Peyer's patch (tissue), 4 donors: ENCODE measurements at regions not wholly inside any gene's neighbourhood (a gene's known extent, or its start where the extent isn't known, plus 50 kb on each side); places are given as distances from the start of the nearest gene placed in this dataset.

Source experiments
- DNase-seq, 3 donors: peaks; one replicate each; pipeline ENCODE4 v3.0.0-alpha.2; 2017 to 2019
- H3K27ac ChIP-seq, 4 donors: fragments of 200-600 bp; sonication (generic); one replicate each; pipeline ENCODE4 v1.5.1; 2016 to 2019
- H3K27me3 ChIP-seq, 2 donors: fragments of 200-600 bp; sonication (generic); one replicate each; pipeline ENCODE4 v1.5.1; 2019
- H3K36me3 ChIP-seq, 3 donors: fragments of 200-600 bp; sonication (generic); one replicate each; pipeline ENCODE4 v1.5.1; 2016 to 2019
- H3K4me1 ChIP-seq, 4 donors: fragments of 200-600 bp; sonication (generic); one replicate each; pipeline ENCODE4 v1.5.1; 2016 to 2019
- H3K4me3 ChIP-seq, 4 donors: fragments of 200-600 bp; sonication (generic); 1 replicate in 3 of 4; 2 replicates in 1 of 4; pipeline ENCODE4 v1.5.1; 2016 to 2019; ENCODE audit warnings: mild to moderate bottlenecking in 1 of 4
- H3K9me3 ChIP-seq, 4 donors: fragments of 200-600 bp; sonication (generic); one replicate each; pipeline ENCODE4 v1.5.1; 2016 to 2019; ENCODE audit warnings: mild to moderate bottlenecking in 1 of 4
- CTCF ChIP-seq, 6 experiments: fragments of 450-650 bp in 4 of 6; fragments of 200-600 bp in 2 of 6; sonication (generic) in 1 of 6; IDR thresholded peaks; one replicate each; pipeline ENCODE4 v1.5.1; 2017 to 2019; ENCODE audit warnings: antibody characterized with exemption in 6 of 6, mild to moderate bottlenecking in 3 of 6, moderate library complexity in 1 of 6
- POLR2A ChIP-seq, 2 donors: fragments of 450-650 bp; IDR thresholded peaks; one replicate each; pipeline ENCODE4 v1.5.1; 2017; ENCODE audit warnings: antibody characterized with exemption in 2 of 2, mild to moderate bottlenecking in 2 of 2, moderate library complexity in 2 of 2

- Histone ChIP-seq H3K9me3 (no peaks in the 10 kb centered on the region), H3K36me3 (no peaks in the 10 kb centered on the region), H3K4me3 (no peak overlapping the region), H3K4me1 (no peaks in the 10 kb centered on the region), H3K27ac (no peak overlapping the region), H3K27me3 (no peaks in the 10 kb centered on the region)
- peak in 4 of 6 experiments; percentile 40 to 72 (median 61) for TF ChIP-seq CTCF (IDR thresholded peaks at IDR 0.05)
- no peak for TF ChIP-seq POLR2A (IDR thresholded peaks at IDR 0.05)
- no peak for DNase-seq
These were observed 113.5 kb upstream of the PHACTR1 start for GRCh38 chr6:12602951-12603672.

GRCh38 chr6:12603673-12604049 is 112.9 kb upstream of the PHACTR1 start:
- H3K4me1 ChIP-seq, result no peaks in the 10 kb centered on the region
- no peak for DNase-seq
- H3K27ac ChIP-seq, result no peak overlapping the region
- H3K9me3 ChIP-seq, result no peaks in the 10 kb centered on the region
- no peak overlapping the region for H3K4me3 ChIP-seq
- no peaks in the 10 kb centered on the region for H3K27me3 ChIP-seq
- no peaks in the 10 kb centered on the region for H3K36me3 ChIP-seq
- no peak for TF ChIP-seq CTCF (IDR thresholded peaks at IDR 0.05)
- TF ChIP-seq POLR2A (IDR thresholded peaks at IDR 0.05), result no peak

GRCh38 chr6:12605888-12606345 is 110.7 kb upstream of the PHACTR1 start:
- H3K27ac ChIP-seq, result no peak overlapping the region
- no peaks in the 10 kb centered on the region for H3K9me3 ChIP-seq
- H3K4me3 ChIP-seq, result no peak overlapping the region
- H3K36me3 ChIP-seq, result no peaks in the 10 kb centered on the region
- peak in 2 of 3 donors; percentile 39 to 80 for DNase-seq
- no peaks in the 10 kb centered on the region for H3K27me3 ChIP-seq
- no peaks in the 10 kb centered on the region for H3K4me1 ChIP-seq
- peak; percentile 18 to 90 (median 73) for TF ChIP-seq CTCF (IDR thresholded peaks at IDR 0.05)
- TF ChIP-seq POLR2A (IDR thresholded peaks at IDR 0.05), result no peak

- no peak for DNase-seq
- H3K4me1 ChIP-seq, result no peaks in the 10 kb centered on the region
- no peak for TF ChIP-seq POLR2A (IDR thresholded peaks at IDR 0.05)
- H3K27me3 ChIP-seq, result no peaks in the 10 kb centered on the region
- H3K4me3 ChIP-seq, result no peak overlapping the region
- no peak overlapping the region for H3K27ac ChIP-seq
- H3K36me3 ChIP-seq, result no peaks in the 10 kb centered on the region
- no peaks in the 10 kb centered on the region for H3K9me3 ChIP-seq
These were observed 110.0 kb upstream of the PHACTR1 start for GRCh38 chr6:12606616-12607015.

GRCh38 chr6:12608016-12608860 is 108.3 kb upstream of the PHACTR1 start:
- Histone ChIP-seq H3K4me1 (no peaks in the 10 kb centered on the region), H3K9me3 (no peaks in the 10 kb centered on the region), H3K27me3 (no peaks in the 10 kb centered on the region), H3K27ac (no peak overlapping the region), H3K4me3 (no peak overlapping the region), H3K36me3 (no peaks in the 10 kb centered on the region)
- no peak for TF ChIP-seq POLR2A (IDR thresholded peaks at IDR 0.05)
- TF ChIP-seq CTCF (IDR thresholded peaks at IDR 0.05), result no peak
- no peak for DNase-seq

GRCh38 chr6:12608874-12609273 is 107.7 kb upstream of the PHACTR1 start:
- H3K4me1 ChIP-seq, result no peaks in the 10 kb centered on the region
- no peaks in the 10 kb centered on the region for H3K36me3 ChIP-seq
- H3K27ac ChIP-seq, result no peak overlapping the region
- H3K27me3 ChIP-seq, result no peaks in the 10 kb centered on the region
- no peak overlapping the region for H3K4me3 ChIP-seq
- no peak for DNase-seq
- TF ChIP-seq POLR2A (IDR thresholded peaks at IDR 0.05) (no peak), CTCF (IDR thresholded peaks at IDR 0.05) (no peak)
- no peaks in the 10 kb centered on the region for H3K9me3 ChIP-seq
